SK-N-MC (cell line): ENCODE measurements at regions not wholly inside any gene's neighbourhood (a gene's known extent, or its start where the extent isn't known, plus 50 kb on each side); places are given as distances from the start of the nearest gene placed in this dataset.

ENCODE experiments used
- EZH2 ChIP-seq: fragments of 200-600 bp; sonication (generic); IDR thresholded peaks from one replicate; pipeline ENCODE4 v1.6.1; 2017; ENCODE audit warnings: antibody characterized with exemption
- POLR2AphosphoS5 ChIP-seq: IDR thresholded peaks from 2 replicates; pipeline ENCODE4 v1.6.1; 2012; ENCODE audit warnings: mild to moderate bottlenecking, low read depth, low read length, borderline replicate concordance

GRCh38 chr13:97057176-97057575 is 62.9 kb upstream of the OXGR1 start:
- no peak for TF ChIP-seq POLR2AphosphoS5
- no peak for TF ChIP-seq EZH2
